Gastrocnemius medialis (tissue), 4 donors: ENCODE measurements at regions not wholly inside any gene's neighbourhood (a gene's known extent, or its start where the extent isn't known, plus 50 kb on each side); places are given as distances from the start of the nearest gene placed in this dataset.
"Not testable (repeated sequence)": the region's sequence is repeated elsewhere in the genome, so short reads cannot be mapped to it uniquely, and the experiment has no call there.

Experiments
- ATAC-seq, 2 donors: fragments of 150-250 bp; one replicate each; pipeline ENCODE4 v1.9.1; 2016
- DNase-seq, 2 donors: peaks; one replicate each; pipeline ENCODE4 v3.0.0-alpha.2; 2019
- H3K27ac ChIP-seq, 4 donors: fragments of 200-600 bp; sonication (generic); 1 replicate in 1 of 4; 2 replicates in 3 of 4; pipeline ENCODE4 v1.5.1; 2016 to 2018; ENCODE audit warnings: mild to moderate bottlenecking in 2 of 4, moderate library complexity in 1 of 4
- H3K27me3 ChIP-seq, 3 donors: fragments of 200-600 bp; sonication (generic) in 2 of 3; 1 replicate in 1 of 3; 2 replicates in 2 of 3; pipeline versions ENCODE4 v1.5.1 to v1.6.0; 2016 to 2019; ENCODE audit warnings: mild to moderate bottlenecking in 1 of 3, moderate library complexity in 1 of 3
- H3K36me3 ChIP-seq, 2 donors: fragments of 200-600 bp; sonication (generic) in 1 of 2; one replicate each; pipeline ENCODE4 v1.5.1; 2017 to 2018
- H3K4me1 ChIP-seq, 2 donors: fragments of 200-600 bp; sonication (generic) in 1 of 2; one replicate each; pipeline ENCODE4 v1.5.1; 2016 to 2017; ENCODE audit warnings: mild to moderate bottlenecking in 2 of 2
- H3K4me3 ChIP-seq, 4 donors: fragments of 200-600 bp; sonication (generic) in 3 of 4; 1 replicate in 1 of 4; 2 replicates in 3 of 4; pipeline ENCODE4 v1.5.1; 2016 to 2019; ENCODE audit warnings: mild to moderate bottlenecking in 2 of 4
- H3K9me3 ChIP-seq, 3 donors: fragments of 200-600 bp; sonication (generic) in 2 of 3; 1 replicate in 1 of 3; 2 replicates in 2 of 3; pipeline ENCODE4 v1.5.1; 2016 to 2019
- POLR2A ChIP-seq, 2 donors: fragments of 450-650 bp; IDR thresholded peaks; one replicate each; pipeline ENCODE4 v1.6.1; 2017; ENCODE audit warnings: antibody characterized with exemption in 2 of 2, mild to moderate bottlenecking in 2 of 2, moderate library complexity in 2 of 2
- in situ Hi-C, 4 donors: fragments of 200-750 bp; cut with MboI; loops; one replicate each; pipeline versions ENCODE4 v1.15.0 to v1.8.0; 2017; ENCODE audit warnings: low sequenced_read_pairs in 4 of 4
- intact Hi-C: fragments of 100-400 bp; cut with DNase I; formaldehyde crosslinking; loops from one replicate; pipeline ENCODE4 v1.15.1; 2023; ENCODE audit warnings: low total_unique reads
- TF ChIP-seq, protein P1 (sequence below), 5 experiments: fragments of 450-650 bp in 3 of 5; fragments of 200-600 bp in 2 of 5; sonication (generic) in 2 of 5; IDR thresholded peaks in 4 of 5; conservative IDR thresholded peaks in 1 of 5; 1 replicate in 4 of 5; 2 replicates in 1 of 5; pipeline ENCODE4 v1.5.1; 2016 to 2019; ENCODE audit warnings: antibody characterized with exemption in 5 of 5, mild to moderate bottlenecking in 3 of 5, moderate library complexity in 3 of 5

- Histone ChIP-seq H3K27me3 (no peaks in the 10 kb centered on the region), H3K4me3 (no peak overlapping the region), H3K4me1 (no peaks in the 10 kb centered on the region), H3K27ac (no peak overlapping the region), H3K9me3 (no peaks in the 10 kb centered on the region), H3K36me3 (no peaks in the 10 kb centered on the region)
- no peak for TF ChIP-seq POLR2A (IDR thresholded peaks at IDR 0.05)
- TF ChIP-seq, protein P1, sequence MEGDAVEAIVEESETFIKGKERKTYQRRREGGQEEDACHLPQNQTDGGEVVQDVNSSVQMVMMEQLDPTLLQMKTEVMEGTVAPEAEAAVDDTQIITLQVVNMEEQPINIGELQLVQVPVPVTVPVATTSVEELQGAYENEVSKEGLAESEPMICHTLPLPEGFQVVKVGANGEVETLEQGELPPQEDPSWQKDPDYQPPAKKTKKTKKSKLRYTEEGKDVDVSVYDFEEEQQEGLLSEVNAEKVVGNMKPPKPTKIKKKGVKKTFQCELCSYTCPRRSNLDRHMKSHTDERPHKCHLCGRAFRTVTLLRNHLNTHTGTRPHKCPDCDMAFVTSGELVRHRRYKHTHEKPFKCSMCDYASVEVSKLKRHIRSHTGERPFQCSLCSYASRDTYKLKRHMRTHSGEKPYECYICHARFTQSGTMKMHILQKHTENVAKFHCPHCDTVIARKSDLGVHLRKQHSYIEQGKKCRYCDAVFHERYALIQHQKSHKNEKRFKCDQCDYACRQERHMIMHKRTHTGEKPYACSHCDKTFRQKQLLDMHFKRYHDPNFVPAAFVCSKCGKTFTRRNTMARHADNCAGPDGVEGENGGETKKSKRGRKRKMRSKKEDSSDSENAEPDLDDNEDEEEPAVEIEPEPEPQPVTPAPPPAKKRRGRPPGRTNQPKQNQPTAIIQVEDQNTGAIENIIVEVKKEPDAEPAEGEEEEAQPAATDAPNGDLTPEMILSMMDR (IDR thresholded peaks at IDR 0.05 in 4 of 5, conservative IDR thresholded peaks at IDR 0.05 in 1 of 5), result no peak
- no peak for ATAC-seq
- no peak for DNase-seq
- intact Hi-C loops, result no loop called here
- in situ Hi-C loops, result no loop called here
Observed at GRCh38 chr2:139439100-139439499, 658.9 kb upstream of the NXPH2 start.

GRCh38 chr2:139438478-139438877, 658.3 kb upstream of the NXPH2 start:
- intact Hi-C loops, result no loop called here
- ATAC-seq, result no peak
- no peak for DNase-seq

GRCh38 chr2:139427164-139427563, 647.0 kb upstream of the NXPH2 start:
- Histone ChIP-seq H3K27ac (no peak overlapping the region), H3K36me3 (no peaks in the 10 kb centered on the region), H3K4me1 (no peaks in the 10 kb centered on the region), H3K27me3 (no peaks in the 10 kb centered on the region), H3K4me3 (no peak overlapping the region), H3K9me3 (no peaks in the 10 kb centered on the region)
- in situ Hi-C loops (no loop called here), intact Hi-C loops (no loop called here)
- ATAC-seq (no peak), DNase-seq (no peak)
- TF ChIP-seq, protein P1 (IDR thresholded peaks at IDR 0.05 in 4 of 5, conservative IDR thresholded peaks at IDR 0.05 in 1 of 5), result no peak
- TF ChIP-seq POLR2A (IDR thresholded peaks at IDR 0.05), result no peak

More at GRCh38 chr2:139438478-139438877, 658.3 kb upstream of the NXPH2 start:
- no peak overlapping the region for H3K4me3 ChIP-seq
- no peaks in the 10 kb centered on the region for H3K36me3 ChIP-seq
- no peaks in the 10 kb centered on the region for H3K4me1 ChIP-seq
- no peak overlapping the region for H3K27ac ChIP-seq
- TF ChIP-seq POLR2A (IDR thresholded peaks at IDR 0.05), result no peak
- TF ChIP-seq, protein P1 (IDR thresholded peaks at IDR 0.05 in 4 of 5, conservative IDR thresholded peaks at IDR 0.05 in 1 of 5), result no peak
- H3K9me3 ChIP-seq, result no peaks in the 10 kb centered on the region
- in situ Hi-C loops, result no loop called here
- no peaks in the 10 kb centered on the region for H3K27me3 ChIP-seq

- no peak for DNase-seq
- intact Hi-C loops, result no loop called here
- Histone ChIP-seq H3K27ac (no peak overlapping the region), H3K4me1 (no peaks in the 10 kb centered on the region), H3K9me3 (no peaks in the 10 kb centered on the region), H3K4me3 (no peak overlapping the region), H3K36me3 (no peaks in the 10 kb centered on the region), H3K27me3 (no peaks in the 10 kb centered on the region)
- TF ChIP-seq, protein P1 (IDR thresholded peaks at IDR 0.05 in 4 of 5, conservative IDR thresholded peaks at IDR 0.05 in 1 of 5), result no peak
- TF ChIP-seq POLR2A (IDR thresholded peaks at IDR 0.05), result no peak
- ATAC-seq, result no peak
- in situ Hi-C loops, result no loop called here
Observed at GRCh38 chr2:139424101-139424500, 643.9 kb upstream of the NXPH2 start.

- Histone ChIP-seq H3K27me3 (no peaks in the 10 kb centered on the region), H3K4me3 (no peak overlapping the region), H3K27ac (no peak overlapping the region), H3K36me3 (no peaks in the 10 kb centered on the region), H3K9me3 (no peaks in the 10 kb centered on the region), H3K4me1 (no peaks in the 10 kb centered on the region)
- no peak for ATAC-seq
- in situ Hi-C loops (no loop called here), intact Hi-C loops (no loop called here)
- TF ChIP-seq, protein P1 (IDR thresholded peaks at IDR 0.05 in 4 of 5, conservative IDR thresholded peaks at IDR 0.05 in 1 of 5), result no peak
- TF ChIP-seq POLR2A (IDR thresholded peaks at IDR 0.05), result no peak
- DNase-seq, result no peak
Observed at GRCh38 chr2:139411236-139411635, 631.0 kb upstream of the NXPH2 start.

- H3K27ac ChIP-seq, ATAC-seq, H3K9me3 ChIP-seq, H3K36me3 ChIP-seq, H3K4me3 ChIP-seq, intact Hi-C loops, in situ Hi-C loops, DNase-seq, H3K27me3 ChIP-seq, H3K4me1 ChIP-seq: not testable (repeated sequence)
Observed at GRCh38 chr2:139410833-139411174, 630.6 kb upstream of the NXPH2 start.

- ATAC-seq, in situ Hi-C loops, intact Hi-C loops: not testable (repeated sequence)
Observed at GRCh38 chr2:139410147-139410832, 630.1 kb upstream of the NXPH2 start.

More at GRCh38 chr2:139410147-139410832, 630.1 kb upstream of the NXPH2 start:
- H3K27me3 ChIP-seq, H3K4me1 ChIP-seq, DNase-seq, H3K9me3 ChIP-seq, H3K36me3 ChIP-seq, H3K4me3 ChIP-seq, H3K27ac ChIP-seq: not testable (repeated sequence)
